ENCODE measurements at regions not wholly inside any gene's neighbourhood (a gene's known extent, or its start where the extent isn't known, plus 50 kb on each side); places are given as distances from the start of the nearest gene placed in this dataset.
"Not testable (repeated sequence)": the region's sequence is repeated elsewhere in the genome, so short reads cannot be mapped to it uniquely, and the experiment has no call there.

- no peaks in the 10 kb centered on the region for H3K9me2 ChIP-seq (ENCODE audit: insufficient read depth)
- H3K9me3 ChIP-seq (ENCODE audit: low read depth) = no peaks in the 10 kb centered on the region
- no peak for DNase-seq
- H3K4me2 ChIP-seq (ENCODE audit: unreplicated experiment) = no peak overlapping the region
- H3F3A ChIP-seq (ENCODE audit: insufficient read depth) = no peaks in the 10 kb centered on the region
- H3K9ac ChIP-seq = no peak overlapping the region
- no peak overlapping the region for H3K27ac ChIP-seq
- TF ChIP-seq EZH2phosphoT487 (IDR thresholded peaks at IDR 0.05; ENCODE audit: insufficient read depth, low read depth) (no peak), EZH2 (IDR thresholded peaks at IDR 0.05; ENCODE audit: insufficient read depth, poor library complexity, severe bottlenecking) (no peak)
- H3K36me3 ChIP-seq (ENCODE audit: low read depth) = no peaks in the 10 kb centered on the region
- H3K4me1 ChIP-seq (ENCODE audit: insufficient read depth) = no peaks in the 10 kb centered on the region
- 16 to 18% methylated on average over 4 of the region's 4 CpGs for WGBS, 2 experiments (ENCODE audit: low coverage in 1 of 2, low lambda C conversion rate in 2 of 2, missing lambda C conversion rate in 2 of 2)
- in situ Hi-C loops (cut with MboI) = no loop called here
- H3K4me3 ChIP-seq = no peak overlapping the region
- no peaks in the 10 kb centered on the region for H3K79me2 ChIP-seq (ENCODE audit: insufficient read depth)
- no peaks in the 10 kb centered on the region for H4K20me1 ChIP-seq (ENCODE audit: insufficient read depth)
- no peak overlapping the region for H2AFZ ChIP-seq
- H3K27me3 ChIP-seq (replicated peaks; ENCODE audit: insufficient read depth) = no peaks in the 10 kb centered on the region
These were observed 661.7 kb downstream of the IPMK start for GRCh38 chr10:57605948-57606485.

- H3F3A ChIP-seq (ENCODE audit: insufficient read depth) = no peaks in the 10 kb centered on the region
- DNase-seq = no peak
- no peaks in the 10 kb centered on the region for H3K36me3 ChIP-seq (ENCODE audit: low read depth)
- H3K4me1 ChIP-seq (ENCODE audit: insufficient read depth) = no peaks in the 10 kb centered on the region
- TF ChIP-seq EZH2 (IDR thresholded peaks at IDR 0.05; ENCODE audit: insufficient read depth, poor library complexity, severe bottlenecking) = no peak
- no peak for TF ChIP-seq EZH2phosphoT487 (IDR thresholded peaks at IDR 0.05; ENCODE audit: insufficient read depth, low read depth)
- H3K79me2 ChIP-seq (ENCODE audit: insufficient read depth) = no peaks in the 10 kb centered on the region
- H3K9ac ChIP-seq = no peak overlapping the region
- no peaks in the 10 kb centered on the region for H3K9me3 ChIP-seq (ENCODE audit: low read depth)
- no peaks in the 10 kb centered on the region for H3K9me2 ChIP-seq (ENCODE audit: insufficient read depth)
- H4K20me1 ChIP-seq (ENCODE audit: insufficient read depth) = no peaks in the 10 kb centered on the region
- in situ Hi-C loops (cut with MboI) = no loop called here
- 20 to 33% methylated on average over 4 of the region's 4 CpGs for WGBS, 2 experiments (ENCODE audit: low coverage in 1 of 2, low lambda C conversion rate in 2 of 2, missing lambda C conversion rate in 2 of 2)
- no peak overlapping the region for H3K27ac ChIP-seq
- H3K4me2 ChIP-seq (ENCODE audit: unreplicated experiment) = no peak overlapping the region
- no peak overlapping the region for H2AFZ ChIP-seq
- H3K27me3 ChIP-seq (replicated peaks; ENCODE audit: insufficient read depth) = no peaks in the 10 kb centered on the region
- no peak overlapping the region for H3K4me3 ChIP-seq
These were observed 668.3 kb downstream of the IPMK start for GRCh38 chr10:57599440-57599839.

GRCh38 chr10:57593983-57594573, 673.6 kb downstream of the IPMK start:
- in situ Hi-C loops (cut with MboI) = no loop called here

GRCh38 chr10:57579926-57580325, 687.8 kb downstream of the IPMK start:
- Histone ChIP-seq H3K4me3 (no peak overlapping the region), H2AFZ (no peak overlapping the region), H3K9me2 (ENCODE audit: insufficient read depth) (no peaks in the 10 kb centered on the region), H3F3A (ENCODE audit: insufficient read depth) (no peaks in the 10 kb centered on the region), H3K79me2 (ENCODE audit: insufficient read depth) (no peaks in the 10 kb centered on the region), H3K9me3 (ENCODE audit: low read depth) (no peaks in the 10 kb centered on the region), H3K36me3 (ENCODE audit: low read depth) (no peaks in the 10 kb centered on the region), H3K27ac (no peak overlapping the region), H3K4me2 (ENCODE audit: unreplicated experiment) (no peak overlapping the region), H3K9ac (no peak overlapping the region), H4K20me1 (ENCODE audit: insufficient read depth) (no peaks in the 10 kb centered on the region), H3K27me3 (replicated peaks; ENCODE audit: insufficient read depth) (no peaks in the 10 kb centered on the region), H3K4me1 (ENCODE audit: insufficient read depth) (no peaks in the 10 kb centered on the region)
- in situ Hi-C loops (cut with MboI) = loop anchor here (10.0 kb wide), 1 partner anchor 485 kb away; no protein-coding TSS in a partner anchor
- peak; percentile 37 for DNase-seq
- TF ChIP-seq EZH2phosphoT487 (IDR thresholded peaks at IDR 0.05; ENCODE audit: insufficient read depth, low read depth) = no peak

More at GRCh38 chr10:57593983-57594573, 673.6 kb downstream of the IPMK start:
- H3K9me3 ChIP-seq (ENCODE audit: low read depth) = no peaks in the 10 kb centered on the region
- no peaks in the 10 kb centered on the region for H3K36me3 ChIP-seq (ENCODE audit: low read depth)
- H3K4me1 ChIP-seq (ENCODE audit: insufficient read depth) = no peaks in the 10 kb centered on the region
- H3K79me2 ChIP-seq (ENCODE audit: insufficient read depth) = no peaks in the 10 kb centered on the region
- no peaks in the 10 kb centered on the region for H3F3A ChIP-seq (ENCODE audit: insufficient read depth)
- DNase-seq = peak; percentile 2
- no peaks in the 10 kb centered on the region for H3K9me2 ChIP-seq (ENCODE audit: insufficient read depth)
- no peak overlapping the region for H3K4me3 ChIP-seq
- H4K20me1 ChIP-seq (ENCODE audit: insufficient read depth) = no peaks in the 10 kb centered on the region
- WGBS, 2 experiments (ENCODE audit: low coverage in 1 of 2, low lambda C conversion rate in 2 of 2, missing lambda C conversion rate in 2 of 2) = 48 to 56% methylated on average over 1 of the region's 1 CpG
- H3K27me3 ChIP-seq (replicated peaks; ENCODE audit: insufficient read depth) = no peaks in the 10 kb centered on the region
- H3K27ac ChIP-seq = no peak overlapping the region
- no peak for TF ChIP-seq EZH2phosphoT487 (IDR thresholded peaks at IDR 0.05; ENCODE audit: insufficient read depth, low read depth)
- no peak for TF ChIP-seq EZH2 (IDR thresholded peaks at IDR 0.05; ENCODE audit: insufficient read depth, poor library complexity, severe bottlenecking)
- H2AFZ ChIP-seq = no peak overlapping the region
- no peak overlapping the region for H3K9ac ChIP-seq
- H3K4me2 ChIP-seq (ENCODE audit: unreplicated experiment) = no peak overlapping the region

GRCh38 chr10:57562211-57562610, 705.5 kb downstream of the IPMK start:
- H3K36me3 ChIP-seq (ENCODE audit: low read depth) = no peaks in the 10 kb centered on the region
- H3K4me3 ChIP-seq = no peak overlapping the region
- H4K20me1 ChIP-seq (ENCODE audit: insufficient read depth) = no peaks in the 10 kb centered on the region
- H2AFZ ChIP-seq = no peak overlapping the region
- TF ChIP-seq EZH2 (IDR thresholded peaks at IDR 0.05; ENCODE audit: insufficient read depth, poor library complexity, severe bottlenecking) (no peak), EZH2phosphoT487 (IDR thresholded peaks at IDR 0.05; ENCODE audit: insufficient read depth, low read depth) (no peak)
- DNase-seq = no peak
- H3K9ac ChIP-seq = no peak overlapping the region
- in situ Hi-C loops (cut with MboI) = no loop called here
- H3K79me2 ChIP-seq (ENCODE audit: insufficient read depth) = no peaks in the 10 kb centered on the region
- no peak overlapping the region for H3K4me2 ChIP-seq (ENCODE audit: unreplicated experiment)
- H3F3A ChIP-seq (ENCODE audit: insufficient read depth) = no peaks in the 10 kb centered on the region
- no peaks in the 10 kb centered on the region for H3K9me3 ChIP-seq (ENCODE audit: low read depth)
- H3K4me1 ChIP-seq (ENCODE audit: insufficient read depth) = no peaks in the 10 kb centered on the region
- no peaks in the 10 kb centered on the region for H3K9me2 ChIP-seq (ENCODE audit: insufficient read depth)
- no peaks in the 10 kb centered on the region for H3K27me3 ChIP-seq (replicated peaks; ENCODE audit: insufficient read depth)
- no peak overlapping the region for H3K27ac ChIP-seq

- H3K9me3 ChIP-seq (ENCODE audit: low read depth); in situ Hi-C loops (cut with MboI); DNase-seq; H3K9ac ChIP-seq; H3K36me3 ChIP-seq (ENCODE audit: low read depth); H3K4me3 ChIP-seq; H3K27ac ChIP-seq; H3K4me1 ChIP-seq (ENCODE audit: insufficient read depth); H4K20me1 ChIP-seq (ENCODE audit: insufficient read depth); H3K27me3 ChIP-seq (replicated peaks; ENCODE audit: insufficient read depth); H3K4me2 ChIP-seq (ENCODE audit: unreplicated experiment); H3K79me2 ChIP-seq (ENCODE audit: insufficient read depth); H3K9me2 ChIP-seq (ENCODE audit: insufficient read depth); H3F3A ChIP-seq (ENCODE audit: insufficient read depth); H2AFZ ChIP-seq: not testable (repeated sequence)
- 21 to 29% methylated on average over 5 of the region's 5 CpGs for WGBS, 2 experiments (ENCODE audit: low coverage in 1 of 2, low lambda C conversion rate in 2 of 2, missing lambda C conversion rate in 2 of 2)
These were observed 715.9 kb downstream of the IPMK start for GRCh38 chr10:57551774-57552173.
